ENCODE measurements at regions not wholly inside any gene's neighbourhood (a gene's known extent, or its start where the extent isn't known, plus 50 kb on each side); places are given as distances from the start of the nearest gene placed in this dataset.

DNA sequence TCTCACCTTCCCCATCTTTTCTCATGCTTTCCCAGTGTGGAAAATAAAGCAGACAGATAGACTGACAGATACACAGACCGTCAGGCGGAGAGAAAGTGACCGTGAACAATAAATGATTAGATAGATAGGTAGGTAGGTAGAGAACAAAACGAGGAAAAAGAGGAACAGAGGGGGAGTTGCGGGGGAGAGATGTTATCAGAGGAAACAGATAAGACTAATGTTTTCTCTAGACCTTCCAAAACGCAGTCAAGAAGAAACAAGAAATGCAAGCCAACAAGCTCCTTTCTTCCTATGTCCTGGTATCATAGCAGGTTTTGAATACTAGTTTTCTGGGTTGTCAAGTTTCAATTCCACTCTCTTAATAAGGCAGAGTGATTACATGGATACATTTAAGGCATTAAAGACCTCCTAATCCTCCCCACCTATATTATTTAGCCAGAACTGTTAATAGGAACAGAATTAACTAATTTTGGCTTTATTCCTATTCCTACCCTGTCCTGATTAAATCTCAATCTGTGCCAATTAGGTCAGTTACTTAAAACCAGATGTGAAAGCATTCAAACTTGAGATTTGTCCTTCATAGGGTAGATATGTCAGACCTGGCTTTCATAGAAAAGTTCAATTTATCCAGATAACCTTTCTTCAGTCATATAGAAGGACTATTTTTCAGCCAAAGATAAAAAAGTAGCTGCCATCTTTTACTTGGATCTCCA lies 89.0 kb upstream of the PTPRR start:
- no peak for DNase-seq

DNA sequence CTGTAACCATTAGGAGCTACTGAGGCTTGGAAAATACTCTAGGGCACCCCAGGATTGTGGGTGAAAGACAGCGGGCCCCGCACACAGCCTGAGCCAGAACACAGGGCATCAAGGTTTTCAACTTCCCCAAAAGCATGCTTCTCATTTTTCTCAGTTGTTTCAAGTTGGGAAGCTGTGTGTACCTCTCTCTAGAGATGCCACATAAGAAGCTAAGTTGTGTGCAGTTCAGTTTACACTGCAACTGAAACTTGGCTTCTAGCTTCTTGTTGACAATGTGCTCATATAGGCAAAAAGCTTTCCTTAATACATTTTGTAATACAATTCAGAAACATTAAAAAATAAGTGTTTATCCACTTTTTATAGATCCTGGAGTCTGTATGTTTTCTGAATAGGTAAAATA lies 88.1 kb upstream of the PTPRR start:
- no peak for DNase-seq

DNA sequence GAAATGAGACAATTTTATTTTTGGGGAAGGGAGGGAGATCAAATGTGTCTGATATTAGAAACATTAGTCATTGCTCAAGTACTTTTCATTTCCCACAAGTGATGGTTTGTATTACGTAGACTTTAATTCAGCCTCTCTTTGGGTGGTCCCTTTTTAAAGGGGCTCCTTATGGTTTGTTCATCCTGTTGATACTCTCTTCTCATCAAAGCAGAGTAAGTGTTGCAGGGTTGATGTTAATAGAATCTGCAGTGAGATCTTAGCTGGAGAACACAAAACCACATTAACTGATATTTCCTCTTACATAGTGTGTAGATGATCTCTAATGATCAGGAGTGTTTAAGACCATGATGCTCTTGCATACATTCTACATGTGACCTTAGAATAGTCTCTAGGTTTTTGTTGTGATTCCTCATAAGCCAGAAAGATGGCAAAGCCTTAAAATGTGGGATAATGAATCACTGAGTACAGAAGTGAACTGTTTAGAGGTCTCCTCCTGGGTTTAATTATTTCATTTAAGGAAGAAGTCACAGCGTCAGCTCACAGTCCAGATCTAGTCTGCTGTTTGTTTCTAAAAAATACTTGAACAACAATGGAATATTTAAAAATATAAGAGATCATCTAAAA lies 87.4 kb upstream of the PTPRR start:
- peak; percentile 54 for DNase-seq

DNA sequence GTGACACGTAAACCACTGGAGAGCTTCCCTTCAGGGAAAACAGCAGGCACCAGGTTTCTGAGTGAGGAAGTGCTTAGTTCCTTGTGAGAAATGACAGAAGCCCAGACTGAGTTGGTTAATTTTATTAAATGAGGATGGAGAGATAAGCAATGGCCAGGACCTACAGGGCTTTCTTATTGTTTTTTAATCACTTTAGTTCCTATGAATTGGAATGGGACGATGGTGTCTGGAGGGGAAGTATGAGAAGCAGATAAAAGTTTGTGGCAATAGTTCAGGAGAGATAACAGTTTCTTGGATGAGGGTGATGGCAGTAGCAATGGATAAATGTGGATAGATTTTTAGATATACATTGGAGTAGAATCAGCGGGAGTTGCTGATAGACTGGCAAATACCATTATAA lies 86.5 kb upstream of the PTPRR start:
- DNase-seq, result no peak

DNA sequence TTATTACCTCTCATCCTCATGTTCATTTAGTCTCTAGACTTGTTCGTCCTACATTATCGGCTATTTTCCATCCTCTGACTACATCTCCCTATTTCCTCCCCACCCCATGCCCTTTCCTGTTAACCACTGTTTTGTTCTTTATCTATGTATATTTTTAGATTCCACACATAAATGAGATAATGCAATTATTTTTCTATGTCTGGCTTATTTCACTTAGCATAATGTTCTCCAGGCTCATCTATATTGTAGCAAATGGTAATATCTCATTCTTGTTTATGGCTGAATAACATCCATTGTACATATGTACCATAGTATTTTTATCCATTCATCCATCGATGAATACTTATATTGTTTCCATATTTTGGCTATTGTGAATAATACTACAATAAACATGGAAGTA lies 84.6 kb upstream of the PTPRR start:
- DNase-seq, result no peak

DNA sequence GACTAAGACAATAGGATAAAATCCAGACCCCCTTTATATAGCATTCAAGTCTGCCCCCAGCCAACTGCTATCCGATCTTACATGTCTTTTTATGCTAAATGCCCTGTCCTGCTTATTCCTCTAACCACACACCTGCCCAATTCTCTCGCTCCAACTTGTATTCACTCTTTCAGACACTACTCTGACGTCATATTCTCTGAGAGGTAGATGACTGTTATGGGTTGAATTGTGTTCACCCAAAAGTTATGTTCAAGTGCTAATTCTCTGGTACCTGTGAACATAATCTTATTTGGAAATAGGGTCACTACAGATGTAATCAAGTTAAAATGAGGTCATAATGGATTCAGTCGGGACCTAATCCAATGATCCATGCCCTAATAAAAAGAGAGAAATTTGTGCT lies 84.0 kb upstream of the PTPRR start:
- no peak for DNase-seq

DNA sequence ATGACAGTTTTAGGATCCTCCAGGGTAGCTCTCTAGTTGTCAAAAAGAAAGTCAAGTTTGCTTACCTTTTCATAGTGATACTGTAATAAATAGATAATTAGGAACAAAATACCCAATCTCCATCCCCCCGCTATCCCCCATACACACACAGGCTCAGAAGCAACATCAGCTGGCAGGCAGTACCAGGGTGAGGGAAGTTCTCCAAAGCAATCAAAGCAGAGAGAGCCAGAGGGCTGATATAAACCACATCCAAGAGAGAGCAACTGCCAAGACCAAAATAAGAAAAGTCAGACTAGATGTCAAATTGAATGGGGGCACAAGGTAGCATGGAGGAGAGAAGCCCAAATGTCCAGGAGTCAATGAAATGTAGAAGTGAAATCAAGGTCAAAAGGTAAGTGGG lies 80.2 kb upstream of the PTPRR start:
- no peak for DNase-seq

DNA sequence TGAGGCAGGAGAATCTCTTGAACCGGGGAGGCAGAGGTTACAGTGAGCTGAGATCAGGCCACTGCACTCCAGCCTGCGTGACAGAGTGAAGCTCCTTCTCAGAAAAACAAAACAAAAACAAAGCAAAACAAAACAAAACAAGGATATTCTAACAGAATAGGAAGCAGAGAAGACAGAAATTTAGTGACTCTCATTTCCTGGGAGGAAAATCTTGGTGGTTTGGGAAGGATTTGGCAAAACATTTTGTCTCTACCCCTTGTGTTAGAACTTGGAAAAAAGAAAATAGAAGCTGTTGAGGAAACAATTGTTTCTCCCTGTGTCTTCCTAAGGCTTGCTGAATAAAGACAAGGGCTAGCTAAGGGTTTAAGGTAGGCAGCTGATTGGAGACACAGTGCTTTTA lies 79.7 kb upstream of the PTPRR start:
- DNase-seq, result no peak

DNA sequence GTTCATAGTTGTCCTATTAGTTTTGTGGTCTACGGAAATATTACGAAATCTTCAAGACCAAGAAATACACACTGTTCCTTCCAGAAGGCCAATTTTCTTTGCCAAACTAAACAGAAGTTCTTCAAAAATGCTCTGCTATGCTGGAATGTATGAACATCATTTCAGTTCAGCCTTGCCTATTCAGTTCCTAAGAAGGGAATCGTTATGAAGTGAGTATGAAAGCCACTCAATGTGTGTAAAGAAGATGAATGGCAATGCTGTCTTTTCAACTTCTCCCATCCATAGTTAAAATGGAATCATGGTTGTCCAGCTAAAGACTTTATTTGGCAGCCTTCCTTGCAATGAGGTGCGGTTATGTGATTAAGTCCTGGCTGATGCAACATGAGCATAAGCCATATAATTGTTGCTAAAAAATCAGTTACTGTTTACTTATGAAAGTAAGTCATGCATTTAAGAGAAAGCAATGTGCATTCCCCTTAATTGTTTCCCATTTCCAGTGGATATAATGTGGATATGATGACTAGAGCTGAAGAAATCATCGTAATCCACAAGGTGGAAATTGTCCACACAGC lies 73.8 kb upstream of the PTPRR start:
- DNase-seq, result peak; percentile 91

DNA sequence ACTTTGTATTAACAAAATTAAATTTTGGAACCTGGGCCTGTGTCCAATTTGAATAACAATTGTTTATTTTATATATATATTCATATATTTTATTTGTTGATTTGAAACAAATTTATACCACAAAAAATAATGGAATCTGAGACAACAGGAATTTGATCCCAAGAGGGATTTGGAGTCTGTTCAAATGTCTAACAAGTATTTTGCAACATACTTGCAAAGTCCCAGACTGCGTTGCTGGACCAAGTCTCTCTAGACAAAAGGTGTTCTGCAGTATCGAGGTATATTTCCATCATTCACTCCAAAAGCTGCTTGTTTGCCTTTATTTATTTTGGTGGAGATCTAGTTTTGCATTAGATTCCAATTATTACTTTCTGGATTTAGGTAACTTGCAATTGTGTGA lies 68.7 kb upstream of the PTPRR start:
- DNase-seq, result no peak

DNA sequence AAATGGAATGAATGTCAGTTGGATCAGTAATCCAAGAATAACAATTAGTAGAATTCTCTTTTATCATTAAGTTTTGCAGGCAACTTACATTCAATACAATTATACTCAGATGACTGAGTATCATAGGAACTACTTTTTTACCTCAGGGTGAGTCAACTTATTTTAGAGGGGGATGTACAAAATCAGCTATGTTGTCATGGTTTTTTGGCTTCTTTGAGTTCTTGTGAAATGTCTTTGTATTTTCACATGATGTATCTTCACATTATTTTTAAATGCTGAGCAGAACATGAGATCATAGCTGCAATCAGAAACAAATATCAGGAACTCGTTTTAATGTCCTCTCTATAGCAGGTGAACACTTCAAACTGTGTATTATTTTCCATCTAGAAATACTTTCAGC lies 65.3 kb upstream of the PTPRR start:
- DNase-seq, result peak; percentile 73

DNA sequence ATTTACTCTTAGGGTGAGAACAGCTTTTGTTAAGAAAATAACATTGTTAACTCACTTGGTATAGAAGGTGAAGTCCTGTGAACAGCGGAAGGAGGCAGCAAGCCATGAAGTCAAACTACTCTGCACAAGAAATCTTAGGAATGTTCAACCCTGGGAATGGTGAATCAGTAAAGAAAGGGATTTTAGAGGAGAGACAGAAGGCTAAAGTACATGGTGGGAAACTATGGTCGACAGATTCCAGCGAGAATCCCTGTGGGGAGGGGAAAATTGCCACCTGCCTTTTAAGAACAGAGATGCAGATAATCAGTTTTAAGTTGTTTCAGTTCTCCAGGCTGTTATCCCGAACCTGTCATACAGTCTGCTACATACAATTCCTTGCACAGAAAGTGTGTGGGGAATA lies 63.2 kb upstream of the PTPRR start:
- DNase-seq, result peak; percentile 53

DNA sequence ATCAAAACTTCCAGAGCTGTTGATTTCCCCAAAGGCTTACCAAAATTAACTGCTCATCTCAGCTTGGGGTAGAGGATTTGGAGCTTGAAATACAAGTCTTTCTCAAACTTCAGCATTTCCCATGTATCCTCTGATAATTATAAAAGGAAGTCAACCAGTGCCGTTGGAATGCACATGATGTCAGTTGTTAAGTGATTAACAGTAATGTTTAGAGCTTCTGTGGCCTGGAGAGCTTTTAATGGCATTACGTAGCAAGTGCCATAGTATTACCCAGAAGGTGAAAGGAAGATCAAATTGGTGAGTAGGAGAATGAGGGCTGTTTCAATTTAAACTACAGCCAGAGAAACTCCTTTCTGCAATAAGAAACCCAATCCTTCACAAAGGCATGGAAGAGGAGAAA lies 62.5 kb upstream of the PTPRR start:
- DNase-seq, result peak; percentile 83

DNA sequence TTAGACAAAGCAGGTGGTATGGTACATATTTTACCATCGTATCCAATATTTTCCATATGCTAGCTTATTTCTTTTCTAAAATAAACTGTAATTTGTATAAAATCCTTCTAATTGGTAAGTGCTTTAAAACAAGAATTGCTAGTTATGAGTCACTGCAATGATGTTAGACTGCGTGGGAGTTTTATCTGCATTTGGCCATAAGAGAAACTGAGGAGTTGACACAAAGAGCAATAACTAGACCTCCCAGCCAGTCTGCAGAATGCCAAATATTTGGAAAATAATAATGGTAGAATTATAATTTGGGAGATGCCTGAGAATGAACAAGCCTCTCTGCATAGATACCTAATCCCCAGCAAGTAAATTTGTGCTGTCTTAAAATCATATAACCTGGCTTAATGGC lies 61.7 kb upstream of the PTPRR start:
- DNase-seq, result peak; percentile 56

DNA sequence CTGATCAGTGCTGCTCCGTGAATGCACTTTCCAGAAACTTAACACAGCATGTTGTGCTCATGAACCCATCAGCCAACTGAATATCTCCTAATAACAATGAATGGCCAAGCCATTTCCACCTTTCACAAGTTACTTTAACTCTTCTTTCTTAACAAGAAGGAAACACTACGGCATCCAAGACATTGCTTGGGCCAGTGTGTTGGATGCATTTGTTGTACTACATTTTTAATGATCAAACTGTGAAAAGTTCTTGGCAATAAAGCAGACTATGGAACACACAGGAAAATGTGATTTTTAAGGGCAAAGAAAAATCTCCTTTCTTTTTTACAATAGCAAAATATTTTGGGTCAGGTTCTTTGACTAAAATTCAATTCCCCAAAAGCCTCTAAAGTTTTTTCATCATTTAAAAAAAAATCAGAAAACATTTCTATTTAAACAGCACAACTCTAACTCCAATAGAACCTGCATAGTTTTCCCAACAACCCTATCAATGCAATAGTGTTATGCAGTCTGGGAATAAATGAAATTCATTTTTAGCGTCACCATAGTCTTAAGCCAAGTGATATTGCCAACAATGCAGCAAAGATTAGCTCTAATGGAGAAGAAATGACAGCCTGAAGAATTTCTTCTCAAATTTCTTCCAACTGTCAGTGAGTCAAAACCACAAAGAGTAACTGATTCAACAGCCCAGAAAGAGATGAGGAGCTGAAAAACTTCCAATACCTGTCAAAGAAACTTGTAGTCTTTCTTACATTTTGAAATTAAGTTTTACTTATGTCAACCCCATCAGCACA lies 50.7 kb upstream of the PTPRR start:
- peak; percentile 76 for DNase-seq
